H1 (cell line): ENCODE measurements at regions not wholly inside any gene's neighbourhood (a gene's known extent, or its start where the extent isn't known, plus 50 kb on each side); places are given as distances from the start of the nearest gene placed in this dataset.

ENCODE experiments used
- CTCF ChIA-PET: fragments of 300-600 bp; sonication (Branson Sonifier 250); formaldehyde crosslinking; loops from one replicate; lab custom pipeline; 2021; ENCODE audit not compliant: partially characterized antibody; lab: Charles Lee
- POLR2A ChIA-PET: fragments of 300-600 bp; sonication (Branson Sonifier 250); formaldehyde crosslinking; loops from one replicate; lab custom pipeline; 2021; ENCODE audit warnings: inconsistent platforms; ENCODE audit not compliant: partially characterized antibody; lab: Charles Lee
- DNase-seq, 2 experiments: peaks; one replicate each; pipeline versions ENCODE4 v3.0.0 to v3.0.0-alpha.2; 2010 to 2022; ENCODE audit warnings: low spot score in 2 of 2, low read depth in 1 of 2, mixed read lengths in 1 of 2
- FAIRE-seq: peaks from 2 replicates; lab custom pipeline; 2011; peaks lifted over from hg19 to GRCh38; lab: Jason Lieb, UNC
- H2AFZ ChIP-seq: 2 replicates; pipeline ENCODE4 v1.8.1; 2012; ENCODE audit warnings: low read length, inconsistent platforms
- H2AK5ac ChIP-seq: 2 replicates; pipeline ENCODE4 v1.6.1; 2013; ENCODE audit warnings: low read depth, low read length
- H2BK120ac ChIP-seq: replicated peaks from 2 replicates; pipeline ENCODE3; 2013; ENCODE audit warnings: low read depth, low read length, inconsistent platforms
- H2BK12ac ChIP-seq: 2 replicates; pipeline ENCODE4 v1.6.1; 2013; ENCODE audit warnings: low read depth, low read length
- H2BK15ac ChIP-seq: 2 replicates; pipeline ENCODE4 v1.6.1; 2013; ENCODE audit warnings: low read length
- H2BK20ac ChIP-seq: 2 replicates; pipeline ENCODE4 v1.6.1; 2013; ENCODE audit warnings: low read length
- H2BK5ac ChIP-seq: 2 replicates; pipeline ENCODE4 v1.6.1; 2013; ENCODE audit warnings: low read depth, low read length
- H3K14ac ChIP-seq: 2 replicates; pipeline ENCODE4 v1.6.1; 2013; ENCODE audit warnings: inconsistent platforms; ENCODE audit not compliant: insufficient read length
- H3K18ac ChIP-seq: 2 replicates; pipeline ENCODE4 v1.6.1; 2013; ENCODE audit warnings: low read length; ENCODE audit errors: extremely low read depth
- H3K23ac ChIP-seq: 2 replicates; pipeline ENCODE4 v1.6.1; 2013; ENCODE audit warnings: inconsistent platforms; ENCODE audit not compliant: insufficient read length
- H3K23me2 ChIP-seq: 2 replicates; pipeline ENCODE4 v1.6.1; 2013; ENCODE audit warnings: low read depth, low read length
- H3K27ac ChIP-seq: 2 replicates; pipeline ENCODE4 v1.6.1; 2011; ENCODE audit warnings: low read depth, low read length, inconsistent platforms
- H3K27me3 ChIP-seq, 4 experiments: replicated peaks in 1 of 4; 1 replicate in 1 of 4; 2 replicates in 3 of 4; pipeline versions ENCODE4 v1.6.1 to v1.8.1; 2011 to 2013; ENCODE audit warnings: low read length in 3 of 4, mild to moderate bottlenecking in 3 of 4, inconsistent platforms in 2 of 4, mixed read lengths in 2 of 4, moderate library complexity in 1 of 4; ENCODE audit not compliant: control insufficient read depth in 3 of 4, insufficient read depth in 3 of 4; ENCODE audit errors: extremely low read depth in 1 of 4
- H3K36me3 ChIP-seq, 4 experiments: 2 replicates each; pipeline versions ENCODE4 v1.6.1 to v1.8.1; 2011 to 2013; ENCODE audit warnings: mild to moderate bottlenecking in 4 of 4, low read length in 3 of 4, moderate library complexity in 2 of 4, control low read depth in 1 of 4, inconsistent platforms in 1 of 4; ENCODE audit not compliant: insufficient read depth in 4 of 4, control insufficient read depth in 2 of 4
- H3K4ac ChIP-seq: replicated peaks from 2 replicates; pipeline ENCODE3; 2013; ENCODE audit warnings: low read length, low read depth, mixed read lengths, inconsistent platforms; ENCODE audit not compliant: insufficient read length
- H3K4me1 ChIP-seq, 4 experiments: replicated peaks in 1 of 4; 1 replicate in 1 of 4; 2 replicates in 3 of 4; pipeline versions ENCODE4 v1.6.1 to v1.8.1; 2011 to 2013; ENCODE audit warnings: low read length in 3 of 4, inconsistent platforms in 2 of 4, mixed read lengths in 1 of 4; ENCODE audit not compliant: insufficient read depth in 4 of 4, control insufficient read depth in 3 of 4
- H3K4me2 ChIP-seq, 2 experiments: 2 replicates each; pipeline versions ENCODE4 v1.6.1 to v1.8.1; 2011 to 2013; ENCODE audit warnings: low read depth in 2 of 2, low read length in 2 of 2, control low read depth in 1 of 2, inconsistent platforms in 1 of 2, mild to moderate bottlenecking in 1 of 2; ENCODE audit not compliant: insufficient read depth in 1 of 2
- H3K4me3 ChIP-seq, 4 experiments: fragments of 200-600, 300-600 bp in 1 of 4; sonication (generic), shearing (Covaris generic), sonication (Bioruptor Twin) in 1 of 4; 2 replicates each; pipeline versions ENCODE4 v1.5.1 to v1.8.1; 2011 to 2016; ENCODE audit warnings: low read length in 4 of 4, low read depth in 3 of 4, control low read depth in 2 of 4, inconsistent platforms in 2 of 4, mild to moderate bottlenecking in 2 of 4, mixed read lengths in 1 of 4, moderate library complexity in 1 of 4; ENCODE audit not compliant: insufficient read depth in 2 of 4; ENCODE audit errors: extremely low read depth in 1 of 4
- H3K56ac ChIP-seq: replicated peaks from 2 replicates; pipeline ENCODE3; 2013; ENCODE audit warnings: low read depth, mild to moderate bottlenecking, mixed read lengths, low read length, inconsistent platforms; ENCODE audit not compliant: insufficient read length
- H3K79me1 ChIP-seq: 2 replicates; pipeline ENCODE4 v1.6.1; 2013; ENCODE audit warnings: low read depth, low read length, control low read depth
- H3K79me2 ChIP-seq, 2 experiments: 2 replicates each; pipeline versions ENCODE4 v1.6.1 to v1.8.1; 2012 to 2013; ENCODE audit warnings: low read length in 2 of 2, mild to moderate bottlenecking in 2 of 2, inconsistent platforms in 1 of 2; ENCODE audit not compliant: insufficient read depth in 2 of 2, control insufficient read depth in 1 of 2
- H3K9ac ChIP-seq, 4 experiments: replicated peaks in 1 of 4; 1 replicate in 1 of 4; 2 replicates in 3 of 4; pipeline versions ENCODE4 v1.6.1 to v1.8.1; 2011 to 2013; ENCODE audit warnings: low read depth in 3 of 4, low read length in 3 of 4, control low read depth in 2 of 4, mild to moderate bottlenecking in 2 of 4, moderate library complexity in 2 of 4, inconsistent platforms in 1 of 4; ENCODE audit errors: extremely low read depth in 1 of 4
- H3K9me3 ChIP-seq, 2 experiments: 2 replicates each; pipeline versions ENCODE4 v1.6.1 to v1.8.1; 2012 to 2013; ENCODE audit warnings: mild to moderate bottlenecking in 2 of 2, moderate library complexity in 2 of 2, control low read depth in 1 of 2, inconsistent platforms in 1 of 2, low read depth in 1 of 2, low read length in 1 of 2, mixed read lengths in 1 of 2; ENCODE audit not compliant: insufficient read depth in 2 of 2
- H4K20me1 ChIP-seq, 2 experiments: replicated peaks in 1 of 2; 2 replicates each; pipeline versions ENCODE3 to v1.8.1; 2011 to 2013; ENCODE audit warnings: inconsistent platforms in 2 of 2, low read length in 2 of 2, mild to moderate bottlenecking in 1 of 2; ENCODE audit not compliant: insufficient read depth in 2 of 2, control insufficient read depth in 1 of 2
- H4K5ac ChIP-seq: 2 replicates; pipeline ENCODE4 v1.6.1; 2013; ENCODE audit warnings: low read length, low read depth, mixed read lengths, inconsistent platforms; ENCODE audit not compliant: insufficient read length
- H4K8ac ChIP-seq: 2 replicates; pipeline ENCODE4 v1.8.0; 2013; ENCODE audit warnings: mild to moderate bottlenecking, moderate library complexity, low read length, inconsistent platforms; ENCODE audit not compliant: insufficient read depth; ENCODE audit errors: extremely low read depth
- H4K91ac ChIP-seq: replicated peaks from 2 replicates; pipeline ENCODE3; 2013; ENCODE audit warnings: low read length, mixed read lengths, inconsistent platforms; ENCODE audit not compliant: insufficient read length
- BCL11A ChIP-seq, 2 experiments: IDR thresholded peaks; one replicate each; pipeline ENCODE4 v1.6.1; 2011; ENCODE audit warnings: low read depth in 2 of 2, low read length in 2 of 2, mild to moderate bottlenecking in 2 of 2
- GTF2F1 ChIP-seq: IDR thresholded peaks from 2 replicates; pipeline ENCODE4 v1.6.1; 2012; ENCODE audit warnings: low read depth, low read length, improper control_type of control experiment, borderline replicate concordance
- RBBP5 ChIP-seq: IDR thresholded peaks from 2 replicates; pipeline ENCODE4 v1.7.1; 2012; ENCODE audit warnings: low read depth, mild to moderate bottlenecking, inconsistent platforms, low read length, moderate library complexity, borderline replicate concordance
- RFX5 ChIP-seq: IDR thresholded peaks from 2 replicates; pipeline ENCODE4 v1.6.1; 2011; ENCODE audit warnings: low read depth, low read length, improper control_type of control experiment, borderline replicate concordance
- RXRA ChIP-seq: IDR thresholded peaks from 2 replicates; pipeline ENCODE4 v1.6.1; 2011; ENCODE audit warnings: low read depth, mild to moderate bottlenecking, low read length, moderate library complexity; ENCODE audit not compliant: insufficient read depth
- SIN3A ChIP-seq, 2 experiments: IDR thresholded peaks in 1 of 2; conservative IDR thresholded peaks in 1 of 2; 2 replicates each; pipeline ENCODE4 v1.6.1; 2011 to 2012; ENCODE audit warnings: low read length in 2 of 2, improper control_type of control experiment in 1 of 2, low read depth in 1 of 2, mild to moderate bottlenecking in 1 of 2
- SIX5 ChIP-seq: IDR thresholded peaks from 2 replicates; pipeline ENCODE4 v1.6.1; 2011; ENCODE audit warnings: mild to moderate bottlenecking, low read depth, low read length
- SP1 ChIP-seq: IDR thresholded peaks from 2 replicates; pipeline ENCODE4 v1.6.1; 2011; ENCODE audit warnings: low read depth, low read length
- SP2 ChIP-seq: IDR thresholded peaks from 2 replicates; pipeline ENCODE4 v1.6.1; 2012; ENCODE audit warnings: mild to moderate bottlenecking, low read length, inconsistent platforms
- TAF7 ChIP-seq: optimal IDR thresholded peaks from 2 replicates; pipeline ENCODE3; 2011; ENCODE audit warnings: low read depth, mild to moderate bottlenecking, inconsistent platforms, low read length, moderate library complexity, borderline replicate concordance
- WGBS, 2 experiments: shearing (Covaris generic) in 1 of 2; methylation state at CpG; one replicate each; pipeline versions ENCODE4 v1.1.6 to v1.1.7; 2013 to 2015; ENCODE audit warnings: low lambda C conversion rate in 2 of 2, mixed read lengths in 2 of 2, inconsistent platforms in 1 of 2, low coverage in 1 of 2, missing lambda C conversion rate in 1 of 2; ENCODE audit not compliant: insufficient replicate concordance in 2 of 2, insufficient coverage in 1 of 2, insufficient read length in 1 of 2; ENCODE audit errors: extremely low coverage in 1 of 2, missing lambda C conversion rate in 1 of 2; 5-methylcytosine and 5-hydroxymethylcytosine counted together
- TF ChIP-seq, protein P1 (sequence below): IDR thresholded peaks from 2 replicates; pipeline ENCODE4 v1.6.1; 2012; ENCODE audit warnings: inconsistent platforms

DNA sequence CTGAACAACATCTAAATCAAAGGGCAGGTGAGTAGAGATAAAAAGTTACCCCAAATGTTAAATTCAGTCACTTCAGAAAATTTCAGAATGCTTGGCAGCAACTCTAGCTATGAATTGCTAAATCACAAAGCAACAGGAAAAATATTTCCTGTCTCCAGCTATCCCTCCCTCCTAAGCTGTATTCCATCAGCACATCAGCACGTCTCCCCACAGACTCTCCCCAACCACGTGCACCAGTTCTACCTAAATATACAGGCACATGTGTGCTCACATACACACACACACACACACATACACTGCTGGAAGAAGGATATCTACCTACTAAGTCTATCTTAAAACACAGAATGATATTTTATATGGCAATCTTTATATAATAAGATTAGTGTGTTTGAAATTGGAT is 177.1 kb upstream of the ARHGEF26 start:
- Histone ChIP-seq H4K5ac (no peak overlapping the region), H3K4me3 (no peak overlapping the region), H3K9me3 (no peaks in the 10 kb centered on the region), H3K18ac (no peak overlapping the region), H3K4me1 (no peaks in the 10 kb centered on the region), H4K20me1 (no peaks in the 10 kb centered on the region), H3K27me3 (no peaks in the 10 kb centered on the region), H4K8ac (no peak overlapping the region), H2BK20ac (no peak overlapping the region), H3K79me2 (no peaks in the 10 kb centered on the region), H3K27ac (no peak overlapping the region), H3K23me2 (no peaks in the 10 kb centered on the region; the same call in 1 of the 2 replicates), H3K36me3 (no peaks in the 10 kb centered on the region), H3K79me1 (no peaks in the 10 kb centered on the region), H3K14ac (no peak overlapping the region), H4K91ac (no peak overlapping the region), H3K56ac (no peak overlapping the region), H2BK12ac (no peak overlapping the region), H2BK5ac (no peak overlapping the region), H2BK15ac (no peak overlapping the region), H3K9ac (no peak overlapping the region), H2AFZ (no peak overlapping the region), H3K23ac (no peak overlapping the region), H3K4ac (no peak overlapping the region), H3K4me2 (no peak overlapping the region), H2BK120ac (no peak overlapping the region), H2AK5ac (no peak overlapping the region)
- FAIRE-seq (no peak), DNase-seq (no peak)
- 92% methylated on average over 2 of the region's 2 CpGs; no CpG with 5 or more reads in 1 of the 2 experiments for WGBS, 2 experiments
- ChIA-PET POLR2A (no interaction called here), CTCF (interaction anchor here (0.7 to 1.4 kb wide), 6 partner anchors 10 to 431 kb away, joined by 3 read pairs; no protein-coding TSS in a partner anchor)
- TF ChIP-seq RXRA (no peak), SIX5 (no peak), SP1 (no peak), SIN3A (conservative IDR thresholded peaks at IDR 0.05 in 1 of 2, IDR thresholded peaks at IDR 0.05 in 1 of 2; ENCODE audit: low read depth in 1 of 2, low read length in 2 of 2) (no peak), SP2 (no peak), RFX5 (no peak), RBBP5 (no peak), GTF2F1 (no peak), TAF7 (no peak), BCL11A (IDR thresholded peaks at IDR 0.05; ENCODE audit: low read depth in 2 of 2, low read length in 2 of 2) (no peak)
- TF ChIP-seq, protein P1, sequence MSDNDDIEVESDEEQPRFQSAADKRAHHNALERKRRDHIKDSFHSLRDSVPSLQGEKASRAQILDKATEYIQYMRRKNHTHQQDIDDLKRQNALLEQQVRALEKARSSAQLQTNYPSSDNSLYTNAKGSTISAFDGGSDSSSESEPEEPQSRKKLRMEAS = no peak
